HepG2 (cell line): ENCODE measurements at regions not wholly inside any gene's neighbourhood (a gene's known extent, or its start where the extent isn't known, plus 50 kb on each side); places are given as distances from the start of the nearest gene placed in this dataset.

ENCODE experiments used
- AFF4 ChIP-seq: sonication (generic); formaldehyde crosslinking; IDR thresholded peaks from 2 replicates; pipeline ENCODE4 v1.4.0; 2020; ENCODE audit warnings: missing genetic modification reagents
- TBX2 ChIP-seq: sonication (generic); formaldehyde crosslinking; IDR thresholded peaks from 2 replicates; pipeline ENCODE4 v1.5.0; 2020; ENCODE audit warnings: missing genetic modification reagents, mild to moderate bottlenecking, borderline replicate concordance
- ZNF572 ChIP-seq: sonication (generic); formaldehyde crosslinking; IDR thresholded peaks from 2 replicates; pipeline ENCODE4 v1.5.1; 2020; ENCODE audit warnings: mild to moderate bottlenecking, missing genetic modification reagents
- TF ChIP-seq, protein P1 (sequence below): sonication (generic); formaldehyde crosslinking; IDR thresholded peaks from 2 replicates; pipeline ENCODE4 v1.4.0; 2020; ENCODE audit warnings: missing genetic modification reagents, borderline replicate concordance
- TF ChIP-seq, protein P2 (sequence below): sonication (generic); formaldehyde crosslinking; IDR thresholded peaks from 2 replicates; pipeline ENCODE4 v1.5.0; 2020; ENCODE audit warnings: mild to moderate bottlenecking, low read depth, missing genetic modification reagents, borderline replicate concordance

DNA sequence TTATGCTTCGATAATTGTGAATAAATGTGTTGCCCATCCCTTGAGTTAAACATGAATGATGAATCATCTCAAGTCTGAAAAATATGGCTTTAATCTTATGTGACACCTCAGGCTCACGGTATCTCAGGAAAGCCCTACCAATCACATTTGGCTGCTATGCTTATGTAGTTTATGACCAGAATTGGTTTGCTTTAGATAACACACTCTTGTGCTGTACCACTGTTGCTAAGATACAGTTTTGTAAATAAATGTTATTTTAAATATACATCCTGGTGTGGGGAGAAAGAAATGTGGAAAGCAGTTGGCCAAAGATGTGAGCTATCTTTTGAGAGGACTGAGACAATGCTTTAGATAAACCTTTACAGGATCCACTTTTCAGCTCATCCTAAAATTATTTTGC is 63.2 kb downstream of the NPY1R start (continued):
- TF ChIP-seq, protein P1, sequence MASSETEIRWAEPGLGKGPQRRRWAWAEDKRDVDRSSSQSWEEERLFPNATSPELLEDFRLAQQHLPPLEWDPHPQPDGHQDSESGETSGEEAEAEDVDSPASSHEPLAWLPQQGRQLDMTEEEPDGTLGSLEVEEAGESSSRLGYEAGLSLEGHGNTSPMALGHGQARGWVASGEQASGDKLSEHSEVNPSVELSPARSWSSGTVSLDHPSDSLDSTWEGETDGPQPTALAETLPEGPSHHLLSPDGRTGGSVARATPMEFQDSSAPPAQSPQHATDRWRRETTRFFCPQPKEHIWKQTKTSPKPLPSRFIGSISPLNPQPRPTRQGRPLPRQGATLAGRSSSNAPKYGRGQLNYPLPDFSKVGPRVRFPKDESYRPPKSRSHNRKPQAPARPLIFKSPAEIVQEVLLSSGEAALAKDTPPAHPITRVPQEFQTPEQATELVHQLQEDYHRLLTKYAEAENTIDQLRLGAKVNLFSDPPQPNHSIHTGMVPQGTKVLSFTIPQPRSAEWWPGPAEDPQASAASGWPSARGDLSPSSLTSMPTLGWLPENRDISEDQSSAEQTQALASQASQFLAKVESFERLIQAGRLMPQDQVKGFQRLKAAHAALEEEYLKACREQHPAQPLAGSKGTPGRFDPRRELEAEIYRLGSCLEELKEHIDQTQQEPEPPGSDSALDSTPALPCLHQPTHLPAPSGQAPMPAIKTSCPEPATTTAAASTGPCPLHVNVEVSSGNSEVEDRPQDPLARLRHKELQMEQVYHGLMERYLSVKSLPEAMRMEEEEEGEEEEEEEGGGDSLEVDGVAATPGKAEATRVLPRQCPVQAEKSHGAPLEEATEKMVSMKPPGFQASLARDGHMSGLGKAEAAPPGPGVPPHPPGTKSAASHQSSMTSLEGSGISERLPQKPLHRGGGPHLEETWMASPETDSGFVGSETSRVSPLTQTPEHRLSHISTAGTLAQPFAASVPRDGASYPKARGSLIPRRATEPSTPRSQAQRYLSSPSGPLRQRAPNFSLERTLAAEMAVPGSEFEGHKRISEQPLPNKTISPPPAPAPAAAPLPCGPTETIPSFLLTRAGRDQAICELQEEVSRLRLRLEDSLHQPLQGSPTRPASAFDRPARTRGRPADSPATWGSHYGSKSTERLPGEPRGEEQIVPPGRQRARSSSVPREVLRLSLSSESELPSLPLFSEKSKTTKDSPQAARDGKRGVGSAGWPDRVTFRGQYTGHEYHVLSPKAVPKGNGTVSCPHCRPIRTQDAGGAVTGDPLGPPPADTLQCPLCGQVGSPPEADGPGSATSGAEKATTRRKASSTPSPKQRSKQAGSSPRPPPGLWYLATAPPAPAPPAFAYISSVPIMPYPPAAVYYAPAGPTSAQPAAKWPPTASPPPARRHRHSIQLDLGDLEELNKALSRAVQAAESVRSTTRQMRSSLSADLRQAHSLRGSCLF (CRISPR knock-in tag), result no peak
- TF ChIP-seq AFF4 (CRISPR knock-in tag) (no peak), ZNF572 (no peak), TBX2 (CRISPR knock-in tag) (no peak)
- TF ChIP-seq, protein P2, sequence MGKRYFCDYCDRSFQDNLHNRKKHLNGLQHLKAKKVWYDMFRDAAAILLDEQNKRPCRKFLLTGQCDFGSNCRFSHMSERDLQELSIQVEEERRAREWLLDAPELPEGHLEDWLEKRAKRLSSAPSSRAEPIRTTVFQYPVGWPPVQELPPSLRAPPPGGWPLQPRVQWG (CRISPR knock-in tag), result no peak
